H7 (cell line): ENCODE measurements at regions not wholly inside any gene's neighbourhood (a gene's known extent, or its start where the extent isn't known, plus 50 kb on each side); places are given as distances from the start of the nearest gene placed in this dataset.
A peak's percentile ranks its signal among the peaks of the same experiment; 100 is the strongest.

Experiments used
- DNase-seq: peaks from one replicate; pipeline ENCODE4 v3.0.0; 2012
- H3K27me3 ChIP-seq: 2 replicates; pipeline ENCODE4 v1.6.0; 2011; ENCODE audit warnings: mild to moderate bottlenecking, low read length; ENCODE audit not compliant: control insufficient read depth, insufficient read depth
- H3K36me3 ChIP-seq: replicated peaks from 2 replicates; pipeline ENCODE4 v1.5.1; 2011; ENCODE audit warnings: low read length; ENCODE audit not compliant: control insufficient read depth, insufficient read depth
- H3K4me3 ChIP-seq: 2 replicates; pipeline ENCODE4 v1.5.1; 2011; ENCODE audit warnings: low read depth, mild to moderate bottlenecking, control low read depth, low read length, moderate library complexity; ENCODE audit not compliant: insufficient read depth

GRCh38 chr10:3460420-3461128 is 288.0 kb upstream of the PITRM1 start:
- H3K36me3 ChIP-seq = no peaks in the 10 kb centered on the region
- no peak overlapping the region for H3K4me3 ChIP-seq
- no peak for DNase-seq
- H3K27me3 ChIP-seq = no peaks in the 10 kb centered on the region

- Histone ChIP-seq H3K27me3 (no peaks in the 10 kb centered on the region), H3K36me3 (no peaks in the 10 kb centered on the region), H3K4me3 (no peak overlapping the region)
- DNase-seq = no peak
Measured at GRCh38 chr10:3455385-3456334, 283.1 kb upstream of the PITRM1 start.

DNA sequence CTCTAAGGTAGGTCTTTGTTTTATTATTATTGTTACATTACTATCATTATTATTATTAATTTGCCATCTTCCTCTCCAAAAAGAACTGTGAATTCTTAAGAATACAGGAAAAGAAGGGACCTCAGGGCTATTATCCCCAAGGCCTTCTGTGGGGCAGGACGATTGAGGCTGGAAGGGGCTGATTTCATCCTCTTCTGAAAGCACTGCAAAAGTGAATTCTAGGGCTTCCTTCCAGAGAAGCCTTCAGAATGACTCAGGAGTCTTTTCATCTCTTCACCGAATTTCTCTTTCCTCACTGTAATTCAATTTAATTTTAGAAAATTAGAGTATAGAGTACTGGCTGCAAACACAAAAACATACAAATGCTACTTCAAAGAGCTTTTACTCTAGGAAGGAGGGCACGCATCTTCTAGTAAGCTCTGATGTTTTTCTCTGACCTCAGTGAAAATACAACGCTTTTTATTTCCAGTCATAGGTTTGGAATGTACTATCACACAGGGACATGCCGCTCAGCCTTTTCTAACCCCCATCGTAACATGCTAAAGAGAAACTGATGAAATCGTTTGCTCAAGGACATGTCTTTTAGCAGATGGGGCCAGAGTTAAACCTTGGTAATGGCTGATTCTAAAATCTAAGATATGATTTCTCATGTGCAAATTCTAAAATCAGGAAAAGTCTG is 280.2 kb upstream of the PITRM1 start:
- Histone ChIP-seq H3K27me3 (no peaks in the 10 kb centered on the region), H3K4me3 (no peak overlapping the region), H3K36me3 (no peaks in the 10 kb centered on the region)
- no peak for DNase-seq

GRCh38 chr10:3452173-3452626 is 279.6 kb upstream of the PITRM1 start:
- H3K27me3 ChIP-seq = no peaks in the 10 kb centered on the region
- DNase-seq = peak; percentile 37
- H3K4me3 ChIP-seq = no peak overlapping the region
- no peaks in the 10 kb centered on the region for H3K36me3 ChIP-seq

DNA sequence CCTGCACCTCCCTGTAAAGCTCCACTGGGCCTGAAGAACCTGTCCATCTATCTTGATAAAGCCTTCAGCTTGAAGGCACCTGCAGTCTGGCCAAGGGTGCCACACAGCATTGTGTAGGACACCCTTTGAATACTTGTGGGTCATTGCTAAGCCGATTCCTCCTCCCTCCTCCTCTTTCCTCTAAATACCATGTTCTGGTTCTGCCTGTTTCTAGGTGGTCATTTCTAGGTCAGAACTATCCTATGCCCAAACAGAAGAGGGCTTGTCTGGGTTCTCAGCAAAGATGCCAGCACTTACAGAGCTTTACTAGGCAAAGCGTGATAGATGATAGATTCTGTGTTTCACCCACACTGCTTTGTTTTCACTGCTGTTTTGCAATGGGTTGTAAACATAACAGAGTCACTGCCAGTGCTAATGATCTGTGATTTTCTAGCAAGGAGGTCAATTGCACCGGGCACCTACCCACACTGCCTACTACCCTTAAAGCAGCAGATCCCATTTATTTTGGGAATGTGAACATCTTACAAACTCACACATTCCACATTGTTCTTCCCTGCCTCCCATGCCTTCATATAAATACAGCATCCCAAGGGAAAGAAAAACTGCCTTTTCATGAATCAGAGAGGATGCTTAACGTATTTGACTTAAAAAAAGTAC is 279.1 kb upstream of the PITRM1 start:
- no peak overlapping the region for H3K4me3 ChIP-seq
- no peak for DNase-seq

GRCh38 chr10:3446221-3446620 is 273.6 kb upstream of the PITRM1 start:
- DNase-seq = no peak
- H3K36me3 ChIP-seq = no peaks in the 10 kb centered on the region
- no peaks in the 10 kb centered on the region for H3K27me3 ChIP-seq
- no peak overlapping the region for H3K4me3 ChIP-seq

More for the DNA sequence above, 279.1 kb upstream of the PITRM1 start:
- no peaks in the 10 kb centered on the region for H3K27me3 ChIP-seq
- no peaks in the 10 kb centered on the region for H3K36me3 ChIP-seq

- Histone ChIP-seq H3K4me3 (no peak overlapping the region), H3K36me3 (no peaks in the 10 kb centered on the region), H3K27me3 (no peaks in the 10 kb centered on the region)
- DNase-seq = no peak
Measured at GRCh38 chr10:3445648-3446047, 273.1 kb upstream of the PITRM1 start.

- no peak overlapping the region for H3K4me3 ChIP-seq
- no peaks in the 10 kb centered on the region for H3K27me3 ChIP-seq
- no peaks in the 10 kb centered on the region for H3K36me3 ChIP-seq
- DNase-seq = no peak
Measured at GRCh38 chr10:3442451-3442990, 269.9 kb upstream of the PITRM1 start.

DNA sequence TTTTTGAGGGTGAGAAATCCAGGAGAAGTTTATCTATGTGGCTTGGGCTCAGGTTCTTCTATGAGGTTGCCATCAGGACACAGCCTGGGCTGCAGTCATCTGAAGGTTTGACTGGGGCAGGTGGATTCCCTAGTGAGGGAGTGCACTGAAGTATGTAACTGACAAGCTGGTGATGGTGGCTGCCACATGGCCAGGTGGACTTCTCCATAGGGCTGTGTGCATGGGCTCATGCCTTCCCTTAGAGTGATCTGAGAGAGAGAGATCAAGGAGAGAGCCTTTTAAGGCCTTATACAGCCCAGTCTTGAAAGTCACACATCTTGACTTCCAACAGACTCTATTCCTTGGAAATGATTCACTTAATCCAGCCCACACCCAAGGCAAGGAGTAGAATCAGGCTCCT is 266.6 kb upstream of the PITRM1 start:
- Histone ChIP-seq H3K36me3 (no peaks in the 10 kb centered on the region), H3K27me3 (no peaks in the 10 kb centered on the region), H3K4me3 (no peak overlapping the region)
- no peak for DNase-seq

DNA sequence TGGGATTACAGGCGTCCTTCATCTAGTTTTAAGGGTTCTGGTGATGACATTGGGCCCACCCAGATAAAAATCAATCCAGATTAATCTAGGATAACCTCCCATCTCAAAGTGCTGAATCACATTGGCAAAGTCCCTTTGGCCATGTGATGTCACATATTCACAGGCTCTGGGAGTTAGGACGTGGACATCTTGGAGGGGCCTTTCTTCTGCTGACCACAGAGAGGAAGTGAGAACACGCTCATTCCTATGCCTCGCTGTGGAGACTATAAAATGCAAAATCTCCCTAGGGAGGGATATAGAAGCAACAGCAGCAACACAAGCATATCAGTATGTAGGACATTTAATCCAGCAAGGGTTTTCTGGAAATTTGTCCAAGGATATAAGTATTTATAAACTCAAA is 266.0 kb upstream of the PITRM1 start:
- H3K36me3 ChIP-seq = no peaks in the 10 kb centered on the region
- H3K4me3 ChIP-seq = no peak overlapping the region
- no peak for DNase-seq
- no peaks in the 10 kb centered on the region for H3K27me3 ChIP-seq

DNA sequence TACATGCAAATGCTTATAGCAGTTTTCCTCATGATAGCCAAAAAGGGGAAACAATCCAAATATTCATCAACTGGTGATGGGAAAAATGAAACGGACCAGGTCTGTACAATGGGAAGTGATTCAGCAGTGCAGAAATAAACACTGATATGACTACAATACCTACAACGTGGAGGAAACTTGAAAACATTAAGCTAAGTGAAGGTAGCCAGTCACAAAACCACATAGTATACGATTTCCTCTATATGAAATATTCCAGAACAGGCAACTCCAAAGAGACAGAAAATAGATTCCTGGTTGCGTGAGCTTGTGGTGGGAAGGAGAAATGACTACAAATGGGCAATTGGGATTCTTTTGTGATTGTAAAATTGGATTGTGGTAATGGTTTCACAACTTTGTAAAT is 263.1 kb upstream of the PITRM1 start:
- H3K4me3 ChIP-seq = no peak overlapping the region
- no peaks in the 10 kb centered on the region for H3K27me3 ChIP-seq
- no peaks in the 10 kb centered on the region for H3K36me3 ChIP-seq
- DNase-seq = no peak

- Histone ChIP-seq H3K27me3 (no peaks in the 10 kb centered on the region), H3K4me3 (no peak overlapping the region), H3K36me3 (no peaks in the 10 kb centered on the region)
- DNase-seq = no peak
Measured at GRCh38 chr10:3433988-3434387, 261.4 kb upstream of the PITRM1 start.

DNA sequence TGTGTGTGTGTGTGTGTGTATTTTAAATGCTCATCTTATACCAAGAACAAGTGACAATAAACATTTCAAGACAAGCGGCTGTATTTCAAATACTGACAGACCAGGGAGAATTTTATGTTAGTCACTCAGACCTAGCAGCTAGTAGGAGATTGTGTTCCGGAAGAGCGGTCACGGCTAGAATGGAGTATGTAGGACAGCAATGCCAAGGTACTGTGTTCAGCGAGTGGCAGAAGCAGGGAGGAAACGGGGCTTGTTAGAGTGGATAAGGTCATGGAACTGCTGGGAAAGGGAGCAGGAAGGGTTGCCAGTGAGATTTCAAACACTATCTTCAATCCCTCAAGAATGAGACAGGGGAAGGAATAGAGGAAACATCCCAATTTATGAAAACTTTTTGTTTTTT is 260.5 kb upstream of the PITRM1 start:
- no peaks in the 10 kb centered on the region for H3K27me3 ChIP-seq
- no peak overlapping the region for H3K4me3 ChIP-seq
- DNase-seq = no peak
- H3K36me3 ChIP-seq = no peaks in the 10 kb centered on the region
